ENCODE measurements at regions not wholly inside any gene's neighbourhood (a gene's known extent, or its start where the extent isn't known, plus 50 kb on each side); places are given as distances from the start of the nearest gene placed in this dataset.

GRCh38 chr6:131368198-131368911 is 204.7 kb upstream of the ARG1 start:
- TF ChIP-seq CTCF (IDR thresholded peaks at IDR 0.05), result no peak
- no peak for TF ChIP-seq POLR2A (IDR thresholded peaks at IDR 0.05)

All from sigmoid colon (tissue), 3 donors.